ENCODE measurements at regions not wholly inside any gene's neighbourhood (a gene's known extent, or its start where the extent isn't known, plus 50 kb on each side); places are given as distances from the start of the nearest gene placed in this dataset.
"Not testable (repeated sequence)": the region's sequence is repeated elsewhere in the genome, so short reads cannot be mapped to it uniquely, and the experiment has no call there.

- DNase-seq = no peak
These were observed 531.2 kb downstream of the PIK3C3 start for GRCh38 chr18:42486271-42486670.

GRCh38 chr18:42508683-42509296 is 553.8 kb downstream of the PIK3C3 start:
- DNase-seq = no peak

- DNase-seq = no peak
These were observed 554.8 kb downstream of the PIK3C3 start for GRCh38 chr18:42509750-42510415.

GRCh38 chr18:42510540-42510939 is 555.5 kb downstream of the PIK3C3 start:
- DNase-seq = no peak

- DNase-seq = no peak
These were observed 558.4 kb downstream of the PIK3C3 start for GRCh38 chr18:42513441-42513840.

GRCh38 chr18:42514512-42514911 is 559.5 kb downstream of the PIK3C3 start:
- no peak for DNase-seq

- no peak for DNase-seq
These were observed 562.9 kb downstream of the PIK3C3 start for GRCh38 chr18:42517896-42518295.

GRCh38 chr18:42518331-42518730 is 563.3 kb downstream of the PIK3C3 start:
- not testable (repeated sequence) for DNase-seq

- no peak for DNase-seq
These were observed 565.1 kb downstream of the PIK3C3 start for GRCh38 chr18:42520138-42520537.

GRCh38 chr18:42525905-42526304 is 570.9 kb downstream of the PIK3C3 start:
- no peak for DNase-seq

GRCh38 chr18:42527766-42528165 is 572.7 kb downstream of the PIK3C3 start:
- DNase-seq = no peak

- DNase-seq = no peak
These were observed 575.2 kb downstream of the PIK3C3 start for GRCh38 chr18:42530276-42530675.

GRCh38 chr18:42532119-42532518 is 577.1 kb downstream of the PIK3C3 start:
- DNase-seq = no peak

- no peak for DNase-seq
These were observed 578.1 kb downstream of the PIK3C3 start for GRCh38 chr18:42533009-42533575.

- DNase-seq = no peak
These were observed 578.6 kb downstream of the PIK3C3 start for GRCh38 chr18:42533616-42534015.

- no peak for DNase-seq
These were observed 579.3 kb downstream of the PIK3C3 start for GRCh38 chr18:42534313-42534712.

- DNase-seq = no peak
These were observed 579.0 kb downstream of the RIT2 start for GRCh38 chr18:42536442-42536841.

GRCh38 chr18:42537291-42537690 is 578.2 kb downstream of the RIT2 start:
- no peak for DNase-seq

- DNase-seq = no peak
These were observed 570.6 kb downstream of the RIT2 start for GRCh38 chr18:42544901-42545300.

GRCh38 chr18:42545825-42546224 is 569.7 kb downstream of the RIT2 start:
- no peak for DNase-seq

GRCh38 chr18:42548493-42548892 is 567.0 kb downstream of the RIT2 start:
- no peak for DNase-seq

GRCh38 chr18:42549596-42549995 is 565.9 kb downstream of the RIT2 start:
- DNase-seq = no peak

GRCh38 chr18:42552559-42552958 is 562.9 kb downstream of the RIT2 start:
- not testable (repeated sequence) for DNase-seq

GRCh38 chr18:42559069-42559690 is 556.3 kb downstream of the RIT2 start:
- DNase-seq = no peak

Measured in NK-92 treated with Interleukin-12 subunit alpha and Interleukin-12 subunit beta, amount 100 ng/mL, for 24 hours (cell line).